ENCODE measurements at regions not wholly inside any gene's neighbourhood (a gene's known extent, or its start where the extent isn't known, plus 50 kb on each side); places are given as distances from the start of the nearest gene placed in this dataset.

GRCh38 chr1:168391851-168392681, 111.4 kb downstream of the TBX19 start:
- DNase-seq (ENCODE audit: low read depth in 4 of 4, low spot score in 3 of 4) = no peak

- DNase-seq (ENCODE audit: low read depth in 4 of 4, low spot score in 3 of 4) = no peak
Measured at GRCh38 chr1:168390271-168390670, 109.6 kb downstream of the TBX19 start.

GRCh38 chr1:168387781-168388760, 107.4 kb downstream of the TBX19 start:
- DNase-seq (ENCODE audit: low read depth in 4 of 4, low spot score in 3 of 4) = no peak

GRCh38 chr1:168386949-168387586, 106.4 kb downstream of the TBX19 start:
- DNase-seq (ENCODE audit: low read depth in 4 of 4, low spot score in 3 of 4) = peak in 2 of 4 donors; percentile 31 to 39

GRCh38 chr1:168386492-168386891, 105.8 kb downstream of the TBX19 start:
- DNase-seq (ENCODE audit: low read depth in 4 of 4, low spot score in 3 of 4) = no peak

- DNase-seq (ENCODE audit: low read depth in 4 of 4, low spot score in 3 of 4) = no peak
Measured at GRCh38 chr1:168381850-168382249, 101.2 kb downstream of the TBX19 start.

- no peak for DNase-seq (ENCODE audit: low read depth in 4 of 4, low spot score in 3 of 4)
Measured at GRCh38 chr1:168380945-168381344, 100.3 kb downstream of the TBX19 start.

- no peak for DNase-seq (ENCODE audit: low read depth in 4 of 4, low spot score in 3 of 4)
Measured at GRCh38 chr1:168379104-168379860, 98.6 kb downstream of the TBX19 start.

GRCh38 chr1:168375566-168376300, 95.1 kb downstream of the TBX19 start:
- no peak for DNase-seq (ENCODE audit: low read depth in 4 of 4, low spot score in 3 of 4)

GRCh38 chr1:168374566-168374965, 93.9 kb downstream of the TBX19 start:
- DNase-seq (ENCODE audit: low read depth in 4 of 4, low spot score in 3 of 4) = no peak

GRCh38 chr1:168373869-168374268, 93.2 kb downstream of the TBX19 start:
- DNase-seq (ENCODE audit: low read depth in 4 of 4, low spot score in 3 of 4) = no peak

GRCh38 chr1:168372861-168373371, 92.2 kb downstream of the TBX19 start:
- no peak for DNase-seq (ENCODE audit: low read depth in 4 of 4, low spot score in 3 of 4)

GRCh38 chr1:168372307-168372706, 91.6 kb downstream of the TBX19 start:
- no peak for DNase-seq (ENCODE audit: low read depth in 4 of 4, low spot score in 3 of 4)

- DNase-seq (ENCODE audit: low read depth in 4 of 4, low spot score in 3 of 4) = peak in 1 of 4 donors; percentile 29
Measured at GRCh38 chr1:168371477-168371876, 90.8 kb downstream of the TBX19 start.

GRCh38 chr1:168370586-168370985, 89.9 kb downstream of the TBX19 start:
- no peak for DNase-seq (ENCODE audit: low read depth in 4 of 4, low spot score in 3 of 4)

GRCh38 chr1:168369655-168370054, 89.0 kb downstream of the TBX19 start:
- DNase-seq (ENCODE audit: low read depth in 4 of 4, low spot score in 3 of 4) = no peak

GRCh38 chr1:168368131-168368530, 87.5 kb downstream of the TBX19 start:
- no peak for DNase-seq (ENCODE audit: low read depth in 4 of 4, low spot score in 3 of 4)

- no peak for DNase-seq (ENCODE audit: low read depth in 4 of 4, low spot score in 3 of 4)
Measured at GRCh38 chr1:168365719-168366479, 85.2 kb downstream of the TBX19 start.

Measured in left renal pelvis (tissue), 4 donors.